HCT116 (cell line): ENCODE measurements at regions not wholly inside any gene's neighbourhood (a gene's known extent, or its start where the extent isn't known, plus 50 kb on each side); places are given as distances from the start of the nearest gene placed in this dataset.
"Not testable (repeated sequence)": the region's sequence is repeated elsewhere in the genome, so short reads cannot be mapped to it uniquely, and the experiment has no call there.

Experiments
- ATAC-seq: fragments of 200-7000 bp; cut with Tn5 transposase; 2 replicates; pipeline ENCODE4 v1.9.1; 2020; ENCODE audit warnings: mild to moderate bottlenecking, moderate library complexity
- BruUV-seq: library from RNA; stranded (reverse); fragments of 400-500 nt; replicated peaks from 2 replicates; lab custom pipeline; 2021; lab: Mats Ljungman, UMichigan
- CTCF ChIA-PET: fragments of 300-600 bp; sonication (Branson Sonifier 250); formaldehyde crosslinking; loops from one replicate; lab custom pipeline; 2021; ENCODE audit warnings: antibody characterized with exemption; lab: Charles Lee
- POLR2A ChIA-PET: fragments of 300-600, 350-600 bp; sonication (Branson Sonifier 250); formaldehyde crosslinking; loops from one replicate; lab custom pipeline; 2021; ENCODE audit warnings: antibody characterized with exemption; lab: Charles Lee
- RAD21 ChIA-PET, 2 experiments: fragments of 300-600 bp; sonication (Branson Sonifier 250); formaldehyde crosslinking; loops; one replicate each; lab custom pipeline; 2023; ENCODE audit warnings: low total read pairs in 2 of 2; ENCODE audit not compliant: uncharacterized antibody in 2 of 2, unreplicated experiment in 2 of 2, low non-redundant PET in 1 of 2; lab: Charles Lee
- DNase-seq: peaks from one replicate; pipeline ENCODE4 v3.0.0-alpha.2; 2010; ENCODE audit warnings: low read depth, low spot score
- H2AFZ ChIP-seq: fragments of 200-600 bp; shearing (Covaris generic), sonication (generic); 2 replicates; pipeline ENCODE4 v1.6.1; 2017; ENCODE audit warnings: low read depth, mixed run types, mixed read lengths, antibody characterized with exemption, low read length; ENCODE audit not compliant: poor library complexity, severe bottlenecking
- H3K27ac ChIP-seq: 2 replicates; pipeline ENCODE4 v1.5.1; 2012; ENCODE audit warnings: low read depth, low read length
- H3K27me3 ChIP-seq: fragments of 200-600 bp; sonication (generic); 2 replicates; pipeline ENCODE4 v1.6.1; 2016; ENCODE audit warnings: mixed run types, low read length, mixed read lengths; ENCODE audit not compliant: insufficient read depth
- H3K36me3 ChIP-seq, 2 experiments: fragments of 200-500 bp in 1 of 2; fragments of 200-600 bp in 1 of 2; sonication (Bioruptor generic) in 1 of 2; sonication (generic) in 1 of 2; 2 replicates each; pipeline versions ENCODE4 v1.5.1 to v1.6.1; 2014 to 2016; ENCODE audit warnings: low read length in 2 of 2, inconsistent platforms in 1 of 2, mixed read lengths in 1 of 2, mixed run types in 1 of 2; ENCODE audit not compliant: insufficient read depth in 2 of 2, control insufficient read depth in 1 of 2
- H3K4me1 ChIP-seq, 2 experiments: fragments of 200-600 bp in 1 of 2; sonication (generic) in 1 of 2; 2 replicates each; pipeline versions ENCODE4 v1.5.1 to v1.6.1; 2012 to 2017; ENCODE audit warnings: low read length in 2 of 2, inconsistent platforms in 1 of 2, mild to moderate bottlenecking in 1 of 2, mixed read lengths in 1 of 2, mixed run types in 1 of 2, moderate library complexity in 1 of 2; ENCODE audit not compliant: insufficient read depth in 2 of 2, control insufficient read depth in 1 of 2
- H3K4me2 ChIP-seq: fragments of 200-600 bp; sonication (generic); 2 replicates; pipeline ENCODE4 v1.6.1; 2017; ENCODE audit warnings: mixed run types, low read length, mixed read lengths
- H3K4me3 ChIP-seq, 2 experiments: fragments of 200-600 bp in 1 of 2; sonication (generic) in 1 of 2; replicated peaks in 1 of 2; 2 replicates each; pipeline ENCODE4 v1.5.1; 2011 to 2016; ENCODE audit warnings: low read length in 2 of 2, control low read depth in 1 of 2, low read depth in 1 of 2, mild to moderate bottlenecking in 1 of 2, mixed read lengths in 1 of 2, mixed run types in 1 of 2
- H3K79me2 ChIP-seq: fragments of 200-600 bp; sonication (generic); 2 replicates; pipeline ENCODE4 v1.6.1; 2017; ENCODE audit warnings: mild to moderate bottlenecking, mixed run types, low read length, moderate library complexity, mixed read lengths; ENCODE audit not compliant: insufficient read depth
- H3K9ac ChIP-seq: fragments of 200-600 bp; sonication (generic); 2 replicates; pipeline ENCODE4 v1.6.1; 2016; ENCODE audit warnings: low read length, mixed read lengths
- H3K9me2 ChIP-seq: fragments of 200-600 bp; sonication (generic), shearing (Covaris generic); 2 replicates; pipeline ENCODE4 v1.6.1; 2017; ENCODE audit warnings: mixed run types, mild to moderate bottlenecking, moderate library complexity; ENCODE audit not compliant: insufficient read depth
- H3K9me3 ChIP-seq, 2 experiments: fragments of 200-500 bp in 1 of 2; fragments of 200-600 bp in 1 of 2; sonication (Bioruptor generic) in 1 of 2; sonication (generic) in 1 of 2; 2 replicates each; pipeline ENCODE4 v1.6.1; 2014 to 2017; ENCODE audit warnings: low read length in 2 of 2, mixed read lengths in 2 of 2, inconsistent platforms in 1 of 2, low read depth in 1 of 2, mild to moderate bottlenecking in 1 of 2, mixed run types in 1 of 2, moderate library complexity in 1 of 2; ENCODE audit not compliant: control insufficient read depth in 1 of 2, insufficient read depth in 1 of 2
- H4K20me1 ChIP-seq: fragments of 200-600 bp; sonication (generic), shearing (Covaris generic); 2 replicates; pipeline ENCODE4 v1.6.1; 2017; ENCODE audit warnings: mixed run types, mild to moderate bottlenecking, moderate library complexity; ENCODE audit not compliant: insufficient read depth
- ATF3 ChIP-seq: IDR thresholded peaks from 2 replicates; pipeline ENCODE4 v1.6.1; 2012
- EGR1 ChIP-seq: IDR thresholded peaks from 2 replicates; pipeline ENCODE4 v1.6.1; 2012; ENCODE audit warnings: low read depth
- ELF1 ChIP-seq: IDR thresholded peaks from 2 replicates; pipeline ENCODE4 v1.6.1; 2012; ENCODE audit warnings: low read depth, borderline replicate concordance
- EZH2phosphoT487 ChIP-seq: fragments of 200-600 bp; IDR thresholded peaks from 2 replicates; pipeline ENCODE4 v1.6.1; 2018; ENCODE audit warnings: antibody characterized with exemption, borderline replicate concordance
- FOSL1 ChIP-seq: IDR thresholded peaks from 2 replicates; pipeline ENCODE4 v1.6.1; 2012; ENCODE audit warnings: low read depth
- MAX ChIP-seq: IDR thresholded peaks from 2 replicates; pipeline ENCODE4 v1.6.1; 2012
- POLR2A ChIP-seq: IDR thresholded peaks from 2 replicates; pipeline ENCODE4 v1.7.0; 2011; ENCODE audit warnings: borderline replicate concordance; ENCODE audit not compliant: insufficient read depth, insufficient read length; ENCODE audit errors: extremely low read depth
- POLR2AphosphoS5 ChIP-seq: IDR thresholded peaks from 2 replicates; pipeline ENCODE4 v1.6.1; 2011; ENCODE audit warnings: mild to moderate bottlenecking, low read depth, low read length, moderate library complexity
- SIN3A ChIP-seq: IDR thresholded peaks from 2 replicates; pipeline ENCODE4 v1.6.1; 2012; ENCODE audit warnings: low read depth
- intact Hi-C: fragments of 100-400 bp; cut with micrococcal nuclease; formaldehyde crosslinking; loops from 2 replicates; pipeline ENCODE4 v1.10.0; 2022

DNA sequence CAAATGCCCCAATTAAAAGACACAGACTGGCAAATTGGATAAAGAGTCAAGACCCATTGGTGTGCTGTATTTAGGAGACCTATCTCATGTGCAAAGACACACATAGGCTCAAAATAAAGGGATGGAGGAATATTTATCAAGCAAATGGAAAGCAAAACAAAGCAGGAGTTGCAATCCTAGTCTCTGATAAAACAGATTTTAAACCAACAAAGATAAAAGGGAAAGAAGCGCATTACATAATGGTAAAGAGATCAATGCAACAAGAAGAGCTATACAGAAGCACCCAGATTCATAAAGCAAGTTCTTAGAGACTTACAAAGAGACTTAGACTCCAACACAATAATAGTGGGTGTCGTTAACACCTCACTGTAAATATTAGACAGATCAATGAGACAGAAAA is 350.9 kb upstream of the SPRY2 start:
- RAD21 ChIA-PET, H3K36me3 ChIP-seq, H3K27me3 ChIP-seq, H3K4me1 ChIP-seq, H3K4me2 ChIP-seq, H4K20me1 ChIP-seq, CTCF ChIA-PET, H3K9me3 ChIP-seq, H3K9ac ChIP-seq, H3K27ac ChIP-seq, H3K9me2 ChIP-seq, intact Hi-C loops, ATAC-seq, POLR2A ChIA-PET, H3K79me2 ChIP-seq, DNase-seq, H3K4me3 ChIP-seq, BruUV-seq, H2AFZ ChIP-seq: not testable (repeated sequence)

GRCh38 chr13:80690208-80690607 is 349.3 kb upstream of the SPRY2 start:
- ChIA-PET POLR2A (interaction anchor here (0.7 kb wide), 1 partner anchor 66 kb away, joined by 3 read pairs; no protein-coding TSS in a partner anchor), CTCF (no interaction called here), RAD21 (no interaction called here)
- H3K4me2 ChIP-seq, result no peak overlapping the region
- no peak overlapping the region for H2AFZ ChIP-seq
- DNase-seq (no peak), ATAC-seq (no peak)
- H3K9me3 ChIP-seq, result no peaks in the 10 kb centered on the region
- no peaks in the 10 kb centered on the region for H3K79me2 ChIP-seq
- H3K27ac ChIP-seq, result no peak overlapping the region
- H3K27me3 ChIP-seq, result no peaks in the 10 kb centered on the region
- TF ChIP-seq ELF1 (no peak), POLR2AphosphoS5 (no peak), EGR1 (no peak), EZH2phosphoT487 (no peak), FOSL1 (no peak), POLR2A (no peak), MAX (no peak), SIN3A (no peak), ATF3 (no peak)
- no peaks in the 10 kb centered on the region for H3K4me1 ChIP-seq
- no TSS peak for BruUV-seq
- no peaks in the 10 kb centered on the region for H3K9me2 ChIP-seq
- intact Hi-C loops, result no loop called here
- H3K9ac ChIP-seq, result no peak overlapping the region
- no peaks in the 10 kb centered on the region for H4K20me1 ChIP-seq
- no peak overlapping the region for H3K4me3 ChIP-seq
- H3K36me3 ChIP-seq, result no peaks in the 10 kb centered on the region
